GM13977 (cell line): ENCODE measurements at regions not wholly inside any gene's neighbourhood (a gene's known extent, or its start where the extent isn't known, plus 50 kb on each side); places are given as distances from the start of the nearest gene placed in this dataset.
"Not testable (repeated sequence)": the region's sequence is repeated elsewhere in the genome, so short reads cannot be mapped to it uniquely, and the experiment has no call there.

Experiments
- DNase-seq: peaks from one replicate; pipeline ENCODE4 v3.0.0; 2012; ENCODE audit warnings: low spot score
- CTCF ChIP-seq: IDR thresholded peaks from 2 replicates; pipeline ENCODE4 v1.5.1; 2012; ENCODE audit warnings: mild to moderate bottlenecking, control low read depth; ENCODE audit not compliant: insufficient read depth; ENCODE audit errors: extremely low read depth, missing control alignments
- in situ Hi-C: fragments of 300-500 bp; cut with MboI; formaldehyde crosslinking; loops from one replicate; pipeline ENCODE4 v1.12.0; 2022; ENCODE audit warnings: low sequenced_read_pairs, low pct_unique_long_range_greater_than_20kb, mixed read lengths, inconsistent platforms; ENCODE audit not compliant: unreplicated experiment

DNA sequence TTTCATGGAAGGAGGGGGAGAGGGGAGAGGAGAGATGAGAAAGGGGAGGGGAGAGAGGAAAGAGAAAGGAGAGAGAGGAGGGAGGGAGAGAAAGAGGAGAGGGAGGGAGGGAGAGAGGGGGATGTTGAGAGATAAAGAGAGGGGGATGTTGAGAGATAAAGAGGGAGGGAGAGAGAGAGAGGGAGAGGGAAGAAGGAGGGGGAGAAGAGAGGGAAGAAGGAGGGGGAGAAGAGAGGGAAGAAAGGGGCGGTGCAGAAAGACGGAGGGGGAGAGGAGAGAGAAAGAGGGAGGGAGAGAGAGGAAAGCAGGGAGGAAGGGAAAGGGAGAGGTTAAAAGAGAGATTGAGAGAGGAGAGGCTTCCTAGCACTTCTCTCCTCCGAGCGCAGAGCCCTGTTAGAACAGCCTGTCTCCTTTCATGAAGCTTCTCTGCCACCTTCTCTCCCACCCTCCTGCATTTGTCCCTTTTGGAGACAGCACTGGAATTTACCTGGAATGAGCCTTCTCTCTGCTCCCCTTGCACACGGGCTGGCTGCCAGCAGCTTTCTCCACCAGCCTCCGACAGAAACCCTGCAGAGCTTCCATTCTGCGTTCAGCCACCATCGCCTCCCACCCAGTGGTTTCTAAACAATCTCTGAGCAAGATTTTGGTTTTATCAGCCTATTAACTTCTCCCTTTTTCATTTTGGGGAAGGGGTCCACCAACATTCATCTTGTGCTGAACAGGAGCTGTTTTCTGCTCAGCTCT, 74.0 kb upstream of the CARD11 start:
- TF ChIP-seq CTCF: no peak
- in situ Hi-C loops: no loop called here
- no peak for DNase-seq

DNA sequence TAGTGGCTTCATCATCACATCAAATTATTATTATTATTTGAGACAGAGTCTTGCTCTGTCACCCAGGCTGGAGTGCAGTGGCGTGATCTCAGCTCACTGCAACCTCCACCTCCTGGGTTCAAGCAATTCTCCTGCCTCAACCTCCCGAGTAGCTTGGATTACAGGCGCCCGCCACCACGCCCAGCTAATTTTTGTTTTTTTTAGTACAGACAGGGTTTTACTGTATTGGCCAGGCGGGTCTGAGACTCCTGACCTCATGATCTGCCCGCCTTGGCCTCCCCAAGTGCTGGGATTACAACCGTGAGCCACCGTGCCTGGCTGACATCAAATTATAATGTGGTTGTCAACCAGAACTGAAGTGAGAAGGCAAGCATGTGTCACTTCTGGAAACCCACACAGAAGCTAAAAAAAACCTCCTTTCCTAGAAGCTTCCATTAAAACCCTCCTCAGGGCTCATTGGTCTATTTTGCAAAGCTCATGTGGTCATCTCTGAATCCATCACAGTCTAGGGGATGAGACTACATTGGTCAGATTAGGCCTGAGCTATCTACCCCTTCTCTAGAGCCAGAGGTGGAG, 75.8 kb upstream of the CARD11 start:
- in situ Hi-C loops, DNase-seq: not testable (repeated sequence)

DNA sequence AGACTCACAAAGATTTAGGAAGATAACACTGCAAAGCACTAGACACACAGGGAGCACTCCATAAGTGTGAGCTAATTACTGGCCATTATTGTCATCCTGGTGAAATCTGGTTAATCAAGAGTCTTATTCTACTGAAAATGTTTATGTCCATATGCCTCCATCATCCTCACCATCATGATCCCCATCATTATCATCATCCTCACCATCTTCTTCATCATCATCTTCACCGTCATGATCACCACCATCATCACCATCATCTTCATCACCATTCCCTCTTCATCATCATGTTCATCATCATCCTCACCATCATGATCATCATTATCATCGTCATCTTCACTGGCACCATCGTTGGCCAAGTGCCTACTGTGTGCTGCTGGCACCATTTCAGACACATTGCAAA, 76.3 kb upstream of the CARD11 start:
- TF ChIP-seq CTCF: no peak
- DNase-seq: no peak
- in situ Hi-C loops: no loop called here

- no peak for DNase-seq
- TF ChIP-seq CTCF: no peak
- in situ Hi-C loops: no loop called here
Measured at GRCh38 chr7:3120513-3120912, 76.8 kb upstream of the CARD11 start.

- in situ Hi-C loops: no loop called here
- no peak for DNase-seq
- TF ChIP-seq CTCF: no peak
Measured at GRCh38 chr7:3128857-3129490, 85.3 kb upstream of the CARD11 start.

DNA sequence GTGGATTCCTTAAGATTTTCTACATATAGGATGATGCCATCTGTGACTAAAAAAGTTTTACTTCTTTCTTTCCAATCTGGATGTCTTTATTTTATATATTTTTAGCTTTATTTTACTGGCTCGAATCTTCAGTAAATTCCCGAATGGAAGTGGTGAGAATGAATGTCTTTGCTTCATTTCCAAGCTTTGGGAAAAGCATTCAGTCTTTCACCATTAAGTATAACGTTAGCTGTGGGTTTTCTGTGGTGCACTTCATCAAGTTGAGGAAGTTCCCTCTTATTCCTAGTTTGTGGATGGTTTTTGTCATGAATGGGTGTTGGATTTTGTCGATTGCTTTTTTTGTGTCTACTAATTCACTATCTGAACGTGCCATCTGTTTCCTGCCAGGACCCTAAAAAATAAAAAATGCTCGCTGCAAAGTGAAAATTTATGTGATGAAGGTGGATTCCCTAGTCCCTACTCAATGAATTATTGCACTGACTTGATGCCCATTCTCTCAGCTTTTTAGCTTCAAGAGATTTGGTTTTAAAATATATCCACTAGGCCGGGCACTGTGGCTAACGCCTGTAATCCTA, 90.2 kb upstream of the CARD11 start:
- no peak for DNase-seq
- TF ChIP-seq CTCF: no peak
- in situ Hi-C loops: no loop called here

DNA sequence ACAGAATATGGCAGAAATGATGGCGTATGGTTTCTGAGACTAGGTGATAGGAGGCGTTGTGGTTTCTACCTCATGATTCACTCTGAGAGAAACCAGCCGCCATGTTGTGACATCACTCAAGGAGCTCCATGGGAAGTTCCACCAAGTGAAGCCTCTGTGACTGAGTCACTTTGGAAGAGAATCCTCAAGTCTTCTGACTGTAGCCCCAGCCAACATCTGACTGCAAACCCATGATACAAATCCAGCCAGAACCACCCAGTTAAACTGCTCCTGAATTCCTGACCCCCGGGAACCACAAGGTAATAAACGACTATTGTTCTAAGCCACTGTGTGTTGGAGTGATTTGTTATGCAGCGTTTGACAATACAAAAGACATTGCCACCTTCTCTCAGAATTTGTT, 91.1 kb upstream of the CARD11 start:
- in situ Hi-C loops: no loop called here
- DNase-seq: no peak

More for the DNA sequence above, 91.1 kb upstream of the CARD11 start:
- TF ChIP-seq CTCF: no peak
